Large intestine (tissue), 3 donors: ENCODE measurements at regions not wholly inside any gene's neighbourhood (a gene's known extent, or its start where the extent isn't known, plus 50 kb on each side); places are given as distances from the start of the nearest gene placed in this dataset.
A peak's percentile ranks its signal among the peaks of the same experiment; 100 is the strongest.

Experiments
- DNase-seq, 2 donors: peaks; one replicate each; pipeline versions ENCODE4 v3.0.0 to v3.0.0-alpha.2; 2013
- H3K27ac ChIP-seq: one replicate; pipeline ENCODE4 v1.5.1; 2013; ENCODE audit warnings: low read length
- H3K27me3 ChIP-seq: 2 replicates; pipeline ENCODE4 v1.6.1; 2013; ENCODE audit warnings: low read length; ENCODE audit not compliant: control insufficient read depth, insufficient read depth
- H3K36me3 ChIP-seq: 2 replicates; pipeline ENCODE4 v1.6.1; 2013; ENCODE audit warnings: low read length; ENCODE audit not compliant: control insufficient read depth, insufficient read depth
- H3K4me1 ChIP-seq: one replicate; pipeline ENCODE4 v1.6.1; 2013; ENCODE audit warnings: low read length; ENCODE audit not compliant: control insufficient read depth, insufficient read depth
- H3K4me3 ChIP-seq: one replicate; pipeline ENCODE4 v1.5.1; 2013; ENCODE audit warnings: low read length
- H3K9me3 ChIP-seq: one replicate; pipeline ENCODE4 v1.6.1; 2013; ENCODE audit warnings: mild to moderate bottlenecking, low read depth, low read length, moderate library complexity; ENCODE audit not compliant: control insufficient read depth
- WGBS: methylation state at CpG from one replicate; pipeline ENCODE4 v1.1.5; 2013; ENCODE audit warnings: low lambda C conversion rate; ENCODE audit not compliant: insufficient coverage; 5-methylcytosine and 5-hydroxymethylcytosine counted together

DNA sequence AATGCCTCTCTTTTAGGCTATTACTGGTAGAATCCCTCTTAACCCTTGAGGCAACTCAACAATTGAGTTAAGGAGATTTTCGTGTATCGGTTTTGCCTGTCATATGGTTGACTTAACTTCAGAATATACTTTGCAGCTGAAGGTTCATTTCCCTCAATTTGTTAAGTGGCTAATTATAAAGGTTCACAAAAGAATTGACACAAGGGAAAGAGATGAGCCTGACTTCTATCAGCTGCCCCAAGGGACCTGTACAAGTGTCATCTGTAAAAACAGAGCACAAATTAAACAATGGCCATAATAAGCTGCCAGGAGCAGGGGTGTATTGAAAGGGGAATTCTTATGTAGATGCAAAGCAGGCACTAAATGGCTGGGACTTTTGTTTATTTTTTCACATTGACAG is 334.8 kb upstream of the OBI1 start:
- H3K27me3 ChIP-seq, result no peaks in the 10 kb centered on the region

GRCh38 chr13:78981913-78982312 is 323.0 kb upstream of the OBI1 start:
- Histone ChIP-seq H3K4me3 (no peak overlapping the region), H3K27ac (no peak overlapping the region), H3K27me3 (no peaks in the 10 kb centered on the region), H3K4me1 (no peaks in the 10 kb centered on the region), H3K9me3 (no peaks in the 10 kb centered on the region), H3K36me3 (no peaks in the 10 kb centered on the region)
- no peak for DNase-seq
- WGBS, result 88% methylated on average over 1 of the region's 4 CpGs

More for the DNA sequence above, 334.8 kb upstream of the OBI1 start:
- no peak for DNase-seq
- Histone ChIP-seq H3K36me3 (no peaks in the 10 kb centered on the region), H3K4me1 (no peaks in the 10 kb centered on the region), H3K27ac (no peak overlapping the region), H3K9me3 (no peaks in the 10 kb centered on the region), H3K4me3 (no peak overlapping the region)
- no CpG with 5 or more reads among the region's 2 CpGs for WGBS

DNA sequence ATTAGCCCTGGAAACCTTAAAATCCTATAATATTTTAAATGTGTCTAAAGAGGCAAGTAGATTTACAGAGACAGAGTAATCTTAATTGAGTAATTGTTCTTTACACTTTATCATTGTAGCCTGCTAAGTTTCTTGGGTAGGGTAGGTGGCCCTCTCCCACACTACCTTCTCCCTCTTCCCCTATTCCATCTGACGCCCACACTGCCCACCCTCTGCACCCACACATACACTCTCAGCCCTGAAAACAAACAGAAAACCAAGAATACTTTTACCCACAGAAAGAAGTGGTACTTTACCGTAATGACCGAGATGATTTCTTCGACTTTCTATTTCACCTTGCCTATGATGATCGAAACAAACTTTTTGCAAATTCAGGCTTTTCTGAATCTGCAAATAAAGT is 320.4 kb upstream of the OBI1 start:
- H3K4me1 ChIP-seq, result no peaks in the 10 kb centered on the region
- DNase-seq, result no peak
- no peaks in the 10 kb centered on the region for H3K9me3 ChIP-seq
- H3K27ac ChIP-seq, result no peak overlapping the region
- H3K4me3 ChIP-seq, result no peak overlapping the region
- WGBS, result 100% methylated on average over 4 of the region's 5 CpGs
- no peaks in the 10 kb centered on the region for H3K36me3 ChIP-seq
- H3K27me3 ChIP-seq, result no peaks in the 10 kb centered on the region

DNA sequence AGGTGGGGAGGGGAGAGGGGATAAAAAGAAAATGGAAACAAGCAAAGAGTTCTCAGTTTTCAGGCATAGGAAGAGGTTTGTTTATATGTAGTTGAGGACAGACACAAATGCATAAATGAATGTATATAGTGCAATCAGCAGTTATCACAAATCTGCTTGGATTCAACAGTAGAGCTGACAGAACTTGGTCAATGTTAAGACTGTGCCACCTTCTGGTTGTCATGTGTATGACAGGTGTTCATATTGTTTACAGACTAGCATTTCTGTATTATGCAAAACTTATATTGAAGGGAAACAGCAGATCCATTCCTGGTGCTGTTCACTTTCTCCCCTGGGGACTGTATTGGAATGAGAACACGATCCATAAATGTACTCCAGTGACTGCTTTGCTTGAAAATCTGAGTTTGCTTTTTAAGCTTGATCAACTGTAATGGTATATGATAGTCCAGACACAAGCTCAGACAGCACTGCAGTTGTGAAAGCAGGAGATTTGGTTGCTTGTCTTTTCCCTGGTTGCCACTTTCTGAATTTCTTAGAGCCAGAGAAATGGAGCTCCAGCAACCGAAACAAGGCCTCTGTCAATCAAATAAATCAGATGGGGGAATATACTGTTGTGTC is 319.5 kb upstream of the OBI1 start:
- peak; percentile 30 to 49 for DNase-seq
- H3K36me3 ChIP-seq, result no peaks in the 10 kb centered on the region
- H3K4me1 ChIP-seq, result no peaks in the 10 kb centered on the region
- H3K4me3 ChIP-seq, result no peak overlapping the region
- H3K27ac ChIP-seq, result no peak overlapping the region
- WGBS, result no CpG with 5 or more reads among the region's 2 CpGs
- H3K9me3 ChIP-seq, result no peaks in the 10 kb centered on the region
- H3K27me3 ChIP-seq, result no peaks in the 10 kb centered on the region

GRCh38 chr13:78977311-78977710 is 318.4 kb upstream of the OBI1 start:
- WGBS, result 80% methylated on average over 1 of the region's 3 CpGs
- no peaks in the 10 kb centered on the region for H3K27me3 ChIP-seq
- no peak for DNase-seq
- no peak overlapping the region for H3K4me3 ChIP-seq
- no peak overlapping the region for H3K27ac ChIP-seq
- no peaks in the 10 kb centered on the region for H3K9me3 ChIP-seq
- H3K36me3 ChIP-seq, result no peaks in the 10 kb centered on the region
- no peaks in the 10 kb centered on the region for H3K4me1 ChIP-seq

GRCh38 chr13:78976696-78977095 is 317.7 kb upstream of the OBI1 start:
- Histone ChIP-seq H3K4me3 (no peak overlapping the region), H3K27me3 (no peaks in the 10 kb centered on the region), H3K4me1 (no peaks in the 10 kb centered on the region), H3K36me3 (no peaks in the 10 kb centered on the region), H3K9me3 (no peaks in the 10 kb centered on the region), H3K27ac (no peak overlapping the region)
- DNase-seq, result no peak
- WGBS, result 100% methylated on average over 1 of the region's 5 CpGs

GRCh38 chr13:78972561-78972960 is 313.6 kb upstream of the OBI1 start:
- Histone ChIP-seq H3K4me1 (no peaks in the 10 kb centered on the region), H3K9me3 (no peaks in the 10 kb centered on the region), H3K27ac (no peak overlapping the region), H3K27me3 (no peaks in the 10 kb centered on the region), H3K36me3 (no peaks in the 10 kb centered on the region), H3K4me3 (no peak overlapping the region)
- DNase-seq, result no peak
- 100% methylated on average over 1 of the region's 3 CpGs for WGBS

GRCh38 chr13:78971355-78972025 is 312.5 kb upstream of the OBI1 start:
- Histone ChIP-seq H3K4me1 (no peaks in the 10 kb centered on the region), H3K27me3 (no peaks in the 10 kb centered on the region), H3K4me3 (no peak overlapping the region), H3K9me3 (no peaks in the 10 kb centered on the region), H3K27ac (no peak overlapping the region), H3K36me3 (no peaks in the 10 kb centered on the region)
- 75% methylated on average over 3 of the region's 4 CpGs for WGBS
- no peak for DNase-seq

DNA sequence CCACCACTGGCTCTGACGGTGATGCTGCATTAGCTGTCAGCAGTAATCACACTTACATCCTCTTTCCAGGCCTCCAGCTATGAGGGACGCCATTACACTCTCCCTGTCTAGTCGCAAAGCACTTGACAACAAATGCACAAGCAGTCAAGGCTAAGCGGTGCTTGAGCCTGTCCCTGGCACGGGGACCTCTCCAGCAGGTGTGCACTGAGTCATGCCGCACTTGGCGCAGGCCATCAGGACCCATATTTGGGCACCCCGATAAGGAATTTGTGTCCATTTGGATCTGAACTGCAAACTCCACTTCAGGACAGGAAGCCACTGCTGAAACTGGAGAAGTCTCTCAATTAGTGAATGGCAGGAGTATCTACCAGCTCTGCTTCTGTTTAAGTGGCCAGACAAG is 301.9 kb upstream of the OBI1 start:
- WGBS, result no CpG with 5 or more reads among the region's 8 CpGs
- Histone ChIP-seq H3K4me1 (no peaks in the 10 kb centered on the region), H3K27me3 (no peaks in the 10 kb centered on the region), H3K4me3 (no peak overlapping the region), H3K36me3 (no peaks in the 10 kb centered on the region), H3K27ac (no peak overlapping the region), H3K9me3 (no peaks in the 10 kb centered on the region)
- no peak for DNase-seq

DNA sequence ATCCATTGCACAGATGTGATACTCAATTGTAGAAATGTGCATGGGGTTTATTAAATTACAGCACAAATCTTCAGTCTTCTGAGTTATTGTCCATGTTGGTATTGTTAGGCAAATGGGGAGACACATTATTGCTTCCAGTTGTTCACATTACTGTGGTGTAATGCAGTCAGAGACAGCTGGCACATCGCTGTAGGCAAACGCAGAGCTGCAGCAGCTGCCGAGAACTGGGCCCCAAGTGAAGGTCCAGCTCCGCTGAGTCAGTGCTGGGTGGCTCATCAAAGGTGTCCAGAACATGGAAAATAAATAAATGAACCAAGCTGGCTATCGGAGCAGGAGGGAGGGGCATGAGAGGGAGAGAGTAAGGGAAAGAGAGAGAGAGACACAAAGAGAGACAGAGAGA is 299.1 kb upstream of the OBI1 start:
- DNase-seq, result no peak
- H3K9me3 ChIP-seq, result no peaks in the 10 kb centered on the region
- no peaks in the 10 kb centered on the region for H3K4me1 ChIP-seq
- no peak overlapping the region for H3K27ac ChIP-seq
- no peaks in the 10 kb centered on the region for H3K36me3 ChIP-seq
- H3K27me3 ChIP-seq, result no peaks in the 10 kb centered on the region
- H3K4me3 ChIP-seq, result no peak overlapping the region
- 90% methylated on average over 1 of the region's 5 CpGs for WGBS
